H1 (cell line): ENCODE measurements at regions not wholly inside any gene's neighbourhood (a gene's known extent, or its start where the extent isn't known, plus 50 kb on each side); places are given as distances from the start of the nearest gene placed in this dataset.

Experiments
- ASH2L ChIP-seq: fragments of 200-600, 300-600 bp; sonication (generic); IDR thresholded peaks from one replicate; pipeline ENCODE4 v1.7.1; 2017; ENCODE audit warnings: low read length
- CHD1 ChIP-seq: IDR thresholded peaks from 2 replicates; pipeline ENCODE4 v1.6.1; 2012; ENCODE audit warnings: low read depth, low read length, improper control_type of control experiment
- FOSL1 ChIP-seq: IDR thresholded peaks from 2 replicates; pipeline ENCODE4 v1.6.1; 2011; ENCODE audit warnings: mild to moderate bottlenecking, low read depth, low read length, moderate library complexity; ENCODE audit not compliant: insufficient read depth
- SP4 ChIP-seq: IDR thresholded peaks from 2 replicates; pipeline ENCODE4 v1.6.1; 2012; ENCODE audit warnings: low read length, inconsistent platforms
- TF ChIP-seq, protein P1 (sequence below): IDR thresholded peaks from 2 replicates; pipeline ENCODE4 v1.6.1; 2011; ENCODE audit warnings: low read depth, mild to moderate bottlenecking, low read length; ENCODE audit not compliant: insufficient read depth

DNA sequence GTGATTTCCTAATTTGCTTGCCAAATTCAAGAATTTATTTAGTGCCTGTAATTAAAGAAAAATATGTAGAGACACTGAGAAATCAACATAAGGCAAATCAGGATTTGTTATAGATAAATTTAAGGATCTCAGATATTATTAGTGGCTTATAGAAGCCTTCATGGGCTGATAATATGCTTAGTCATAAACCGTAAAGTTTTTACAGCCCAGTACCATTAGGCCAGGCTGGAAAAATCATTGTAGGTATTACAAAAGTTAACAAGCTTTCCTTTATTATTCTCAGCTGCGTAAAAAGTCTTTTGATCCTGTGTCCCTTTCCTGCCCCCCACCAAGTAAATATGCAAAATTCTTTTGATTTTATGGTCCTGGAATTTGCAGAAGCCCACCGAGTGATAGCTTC lies 58.2 kb downstream of the SLITRK6 start (continued):
- TF ChIP-seq, protein P1, sequence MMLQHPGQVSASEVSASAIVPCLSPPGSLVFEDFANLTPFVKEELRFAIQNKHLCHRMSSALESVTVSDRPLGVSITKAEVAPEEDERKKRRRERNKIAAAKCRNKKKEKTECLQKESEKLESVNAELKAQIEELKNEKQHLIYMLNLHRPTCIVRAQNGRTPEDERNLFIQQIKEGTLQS, result no peak
- TF ChIP-seq CHD1 (no peak), ASH2L (no peak), SP4 (no peak), FOSL1 (no peak)
